ENCODE measurements at regions not wholly inside any gene's neighbourhood (a gene's known extent, or its start where the extent isn't known, plus 50 kb on each side); places are given as distances from the start of the nearest gene placed in this dataset.

GRCh38 chr1:177469519-177469918, 298.8 kb downstream of the BRINP2 start:
- TF ChIP-seq CTCF (IDR thresholded peaks at IDR 0.05) (no peak), POLR2A (IDR thresholded peaks at IDR 0.05) (no peak)
